ENCODE measurements at regions not wholly inside any gene's neighbourhood (a gene's known extent, or its start where the extent isn't known, plus 50 kb on each side); places are given as distances from the start of the nearest gene placed in this dataset.

DNA sequence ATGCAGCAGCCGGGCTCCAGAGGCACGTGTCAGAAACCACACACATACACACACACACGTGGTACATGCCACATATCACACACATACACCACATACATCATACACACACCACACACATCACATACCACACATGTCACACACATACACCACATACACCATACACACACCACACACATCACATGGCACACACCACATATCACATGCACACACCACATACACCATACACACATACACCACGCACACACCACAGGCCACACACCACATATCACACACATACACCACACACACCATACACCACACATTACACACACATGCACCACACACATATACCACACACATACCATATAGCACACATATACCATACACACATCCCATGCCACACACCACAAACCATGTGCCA lies 97.5 kb upstream of the PRR5 start:
- peak overlapping the region; percentile 23 for H2AFZ ChIP-seq (replicated peaks; ENCODE audit: low read length, poor library complexity)
- H3K27ac ChIP-seq (ENCODE audit: insufficient read depth, low read length) = no peak overlapping the region
- H2AK9ac ChIP-seq (replicated peaks; ENCODE audit: low read depth, low read length, poor library complexity) = no peak overlapping the region
- TF ChIP-seq, protein P1, sequence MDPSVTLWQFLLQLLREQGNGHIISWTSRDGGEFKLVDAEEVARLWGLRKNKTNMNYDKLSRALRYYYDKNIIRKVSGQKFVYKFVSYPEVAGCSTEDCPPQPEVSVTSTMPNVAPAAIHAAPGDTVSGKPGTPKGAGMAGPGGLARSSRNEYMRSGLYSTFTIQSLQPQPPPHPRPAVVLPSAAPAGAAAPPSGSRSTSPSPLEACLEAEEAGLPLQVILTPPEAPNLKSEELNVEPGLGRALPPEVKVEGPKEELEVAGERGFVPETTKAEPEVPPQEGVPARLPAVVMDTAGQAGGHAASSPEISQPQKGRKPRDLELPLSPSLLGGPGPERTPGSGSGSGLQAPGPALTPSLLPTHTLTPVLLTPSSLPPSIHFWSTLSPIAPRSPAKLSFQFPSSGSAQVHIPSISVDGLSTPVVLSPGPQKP (IDR thresholded peaks at IDR 0.05; ENCODE audit: borderline replicate concordance, low read depth, low read length) = no peak
- TF ChIP-seq MAFK (IDR thresholded peaks at IDR 0.05; ENCODE audit: low read depth, low read length) = no peak
- H4K8ac ChIP-seq (ENCODE audit: low read depth in 2 of 2, low read length in 2 of 2) = no peak overlapping the region
- intact Hi-C loops (cut with micrococcal nuclease) (no loop called here), in situ Hi-C loops (cut with MboI; ENCODE audit: low sequenced_read_pairs) (no loop called here), dilution Hi-C loops (cut with HindIII; ENCODE audit: low sequenced_read_pairs, unreplicated experiment) (no loop called here)
- ATAC-seq (ENCODE audit: low read depth) (no peak), DNase-seq (no peak)
- no peaks in the 10 kb centered on the region for H3K4me1 ChIP-seq (ENCODE audit: control insufficient read depth, insufficient read depth, low read length)
- peak overlapping the region; percentile 64 for H2BK5ac ChIP-seq (ENCODE audit: low read depth, low read length, poor library complexity, severe bottlenecking)
- H3K4ac ChIP-seq (ENCODE audit: low read depth, low read length) = no peak overlapping the region
- no peak overlapping the region for H3K4me2 ChIP-seq (ENCODE audit: low read depth, low read length)
- H3K18ac ChIP-seq (ENCODE audit: low read depth, low read length) = no peak overlapping the region
- H3K27me3 ChIP-seq (ENCODE audit: control insufficient read depth, insufficient read depth, low read length) = peaks cover 19% of the 10 kb centered on the region
- no peak overlapping the region for H2BK20ac ChIP-seq (ENCODE audit: low read depth, low read length)
- H3K9me3 ChIP-seq (ENCODE audit: control insufficient read depth, insufficient read depth, low read length) = no peaks in the 10 kb centered on the region
- H4K5ac ChIP-seq (ENCODE audit: low read depth, low read length) = no peak overlapping the region
- H2AK5ac ChIP-seq (ENCODE audit: low read depth, low read length) = peak overlapping the region; percentile 8; the same call in 1 of the 2 replicates
- no peak overlapping the region for H3K4me3 ChIP-seq (ENCODE audit: insufficient read depth, low read depth, low read length)
- H3K56ac ChIP-seq (ENCODE audit: extremely low read depth, insufficient read depth, low read length) = no peak overlapping the region
- no peak overlapping the region for H3K23ac ChIP-seq (ENCODE audit: low read depth, low read length)
- CTCF ChIA-PET = no interaction called here
- no peaks in the 10 kb centered on the region for H3K36me3 ChIP-seq (ENCODE audit: control insufficient read depth, insufficient read depth, low read length)
- H3K79me1 ChIP-seq (ENCODE audit: low read depth in 1 of 2, low read length in 2 of 2) = no peaks in the 10 kb centered on the region
- H3K9ac ChIP-seq (ENCODE audit: low read depth, low read length) = no peak overlapping the region
- BruUV-seq (replicated peaks) = no TSS peak
- no peak overlapping the region for H2BK120ac ChIP-seq (ENCODE audit: low read depth, low read length)
- no peak overlapping the region for H4K91ac ChIP-seq (ENCODE audit: insufficient read depth, low read depth, low read length)
- POLR2A ChIA-PET (ENCODE audit: unreplicated experiment) = no interaction called here
- H3K9me1 ChIP-seq (ENCODE audit: insufficient read depth, low read length) = peaks cover 6% of the 10 kb centered on the region
- H4K20me1 ChIP-seq (ENCODE audit: insufficient read depth, low read length) = no peaks in the 10 kb centered on the region
- WGBS, 2 experiments (ENCODE audit: extremely low coverage in 2 of 2, insufficient read length in 1 of 2) = 79% methylated on average over 4 of the region's 4 CpGs; no CpG with 5 or more reads in 1 of the 2 experiments
- H3K14ac ChIP-seq (replicated peaks; ENCODE audit: low read depth, low read length) = no peak overlapping the region
- no peak overlapping the region for H2BK15ac ChIP-seq (ENCODE audit: low read depth, low read length)
